BJ (cell line): ENCODE measurements at regions not wholly inside any gene's neighbourhood (a gene's known extent, or its start where the extent isn't known, plus 50 kb on each side); places are given as distances from the start of the nearest gene placed in this dataset.

Source experiments
- CTCF ChIA-PET: fragments of 350-600 bp; formaldehyde crosslinking; extraction: SDS; loops from one replicate; lab custom pipeline; 2021; ENCODE audit warnings: antibody characterized with exemption, inconsistent platforms; lab: Yijun Ruan, JAX
- POLR2A ChIA-PET: fragments of 300-600 bp; sonication (Branson Sonifier 250); formaldehyde crosslinking; extraction: SDS; loops from one replicate; lab custom pipeline; 2021; ENCODE audit warnings: antibody characterized with exemption; lab: Charles Lee
- DNase-seq: peaks from one replicate; pipeline ENCODE4 v3.0.0-alpha.2; 2011; ENCODE audit warnings: low read depth
- H3K27me3 ChIP-seq: 2 replicates; pipeline ENCODE4 v1.6.0; 2011; ENCODE audit warnings: low read length; ENCODE audit not compliant: control insufficient read depth, insufficient read depth
- H3K36me3 ChIP-seq: 2 replicates; pipeline ENCODE4 v1.5.1; 2011; ENCODE audit warnings: low read length; ENCODE audit not compliant: control insufficient read depth, insufficient read depth
- H3K4me3 ChIP-seq: 2 replicates; pipeline ENCODE4 v1.5.1; 2011; ENCODE audit warnings: low read depth, mild to moderate bottlenecking, control low read depth, low read length
- CTCF ChIP-seq: IDR thresholded peaks from 2 replicates; pipeline ENCODE4 v1.5.1; 2011; ENCODE audit warnings: low read depth, mild to moderate bottlenecking, control low read depth, inconsistent platforms, low read length, moderate library complexity; ENCODE audit not compliant: insufficient read depth

DNA sequence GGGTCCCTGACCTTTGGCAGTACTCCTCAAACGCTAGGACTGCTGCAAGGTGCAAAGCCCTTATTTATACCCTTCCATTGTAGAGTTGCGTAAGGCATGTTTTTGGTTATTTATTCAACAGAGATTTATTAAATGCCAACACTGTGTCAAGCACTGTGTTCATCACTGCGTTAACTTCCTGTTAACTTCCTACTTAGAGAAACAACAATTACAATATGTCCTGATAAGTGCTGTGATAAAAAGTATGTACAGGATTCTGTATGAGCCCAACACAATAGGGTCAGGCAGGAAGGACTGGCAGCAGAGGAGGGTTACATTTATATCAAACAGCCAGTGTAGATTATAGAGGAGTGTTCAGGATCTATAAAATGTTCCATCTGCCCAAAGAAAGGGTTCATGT lies 812.8 kb upstream of the API5 start:
- H3K4me3 ChIP-seq = no peak overlapping the region
- no peak for DNase-seq
- no peaks in the 10 kb centered on the region for H3K27me3 ChIP-seq
- POLR2A ChIA-PET = no interaction called here
- CTCF ChIA-PET = no interaction called here
- H3K36me3 ChIP-seq = no peaks in the 10 kb centered on the region
- no peak for TF ChIP-seq CTCF

DNA sequence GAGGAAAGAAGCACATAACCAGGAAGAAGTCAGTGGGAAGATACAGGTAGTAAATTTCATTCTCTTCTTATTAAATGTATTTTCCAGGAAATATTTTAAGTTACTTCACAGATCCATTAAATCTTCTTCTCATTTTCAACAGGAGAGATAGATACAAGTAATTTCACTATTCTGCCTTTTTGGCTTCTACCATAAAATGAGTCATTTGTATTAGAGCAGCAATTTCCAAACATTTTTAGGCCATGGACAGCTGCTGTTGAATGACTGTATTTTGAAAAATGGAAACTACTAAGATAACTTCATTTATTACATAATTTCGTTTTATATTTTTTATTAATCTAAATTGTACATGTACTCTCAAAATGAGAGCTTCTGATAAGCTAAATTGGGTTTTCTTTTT lies 809.6 kb upstream of the API5 start:
- no peak for DNase-seq
- Histone ChIP-seq H3K36me3 (no peaks in the 10 kb centered on the region), H3K27me3 (no peaks in the 10 kb centered on the region), H3K4me3 (no peak overlapping the region)
- POLR2A ChIA-PET = no interaction called here
- CTCF ChIA-PET = no interaction called here
- TF ChIP-seq CTCF = no peak

- DNase-seq = no peak
- ChIA-PET POLR2A (no interaction called here), CTCF (no interaction called here)
- Histone ChIP-seq H3K4me3 (no peak overlapping the region), H3K27me3 (no peaks in the 10 kb centered on the region), H3K36me3 (no peaks in the 10 kb centered on the region)
- no peak for TF ChIP-seq CTCF
These were observed 789.8 kb upstream of the API5 start for GRCh38 chr11:42521994-42522393.

DNA sequence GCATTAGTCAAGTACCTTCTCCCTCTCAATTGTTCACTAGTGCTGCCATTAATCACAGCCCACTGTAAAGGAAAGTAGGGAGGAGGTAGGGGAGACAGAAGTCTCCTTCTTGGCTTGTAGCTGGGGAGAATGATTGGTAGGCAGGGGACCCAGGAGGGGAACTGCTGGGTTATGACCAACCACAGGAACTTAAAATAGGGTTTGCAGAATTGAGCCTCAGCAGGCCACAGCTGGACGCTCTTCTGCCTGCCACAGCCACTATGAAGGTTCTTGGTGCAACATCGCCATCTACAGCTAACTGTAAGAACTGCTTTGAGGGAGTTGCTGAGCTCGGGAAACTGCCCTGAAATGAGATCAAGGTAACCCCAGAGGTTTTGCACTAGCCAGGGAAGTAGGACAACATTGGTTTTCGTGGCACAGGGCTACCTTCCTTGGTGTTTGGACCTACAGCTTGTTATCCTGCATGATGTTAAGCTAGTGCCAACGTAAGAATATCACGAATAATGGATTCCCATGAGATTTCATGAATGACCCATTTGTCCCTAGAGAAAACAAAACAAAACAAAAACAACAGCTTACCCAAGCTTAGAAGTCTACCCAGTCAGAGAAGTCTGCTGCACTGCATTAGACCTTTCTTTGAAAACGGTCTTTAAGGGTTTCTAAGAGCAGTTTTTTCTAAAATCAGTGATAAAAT lies 787.1 kb upstream of the API5 start:
- Histone ChIP-seq H3K4me3 (no peak overlapping the region), H3K36me3 (no peaks in the 10 kb centered on the region), H3K27me3 (no peaks in the 10 kb centered on the region)
- ChIA-PET CTCF (interaction anchor here (0.6 to 1.3 kb wide), 5 partner anchors 11 to 1067 kb away, joined by 3 to 5 read pairs (median 3); no protein-coding TSS in a partner anchor), POLR2A (no interaction called here)
- DNase-seq = peak; percentile 5
- peak; percentile 64 for TF ChIP-seq CTCF

GRCh38 chr11:42526426-42526825 lies 785.4 kb upstream of the API5 start:
- Histone ChIP-seq H3K27me3 (no peaks in the 10 kb centered on the region), H3K4me3 (no peak overlapping the region), H3K36me3 (no peaks in the 10 kb centered on the region)
- ChIA-PET POLR2A (no interaction called here), CTCF (interaction anchor here (0.6 kb wide), 1 partner anchor 1283 kb away, joined by 5 read pairs; no protein-coding TSS in a partner anchor)
- DNase-seq = no peak
- no peak for TF ChIP-seq CTCF
